ENCODE measurements at regions not wholly inside any gene's neighbourhood (a gene's known extent, or its start where the extent isn't known, plus 50 kb on each side); places are given as distances from the start of the nearest gene placed in this dataset.
A peak's percentile ranks its signal among the peaks of the same experiment; 100 is the strongest.

- Mint-ChIP-seq H3K36me3 (ENCODE audit: low read depth) (no peaks in the 10 kb centered on the region), H3K4me1 (ENCODE audit: low read depth) (no peaks in the 10 kb centered on the region), H3K27ac (no peak overlapping the region), H3K27me3 (ENCODE audit: low read depth) (peaks cover 8% of the 10 kb centered on the region), H3K9me3 (ENCODE audit: insufficient read depth) (no peaks in the 10 kb centered on the region), H3K4me3 (no peak overlapping the region)
- POLR2A ChIA-PET: no interaction called here
- CTCF ChIA-PET: no interaction called here
- ATAC-seq (no peak), DNase-seq (no peak)
Observed at GRCh38 chr16:85363881-85364280, 249.2 kb upstream of the GSE1 start.

DNA sequence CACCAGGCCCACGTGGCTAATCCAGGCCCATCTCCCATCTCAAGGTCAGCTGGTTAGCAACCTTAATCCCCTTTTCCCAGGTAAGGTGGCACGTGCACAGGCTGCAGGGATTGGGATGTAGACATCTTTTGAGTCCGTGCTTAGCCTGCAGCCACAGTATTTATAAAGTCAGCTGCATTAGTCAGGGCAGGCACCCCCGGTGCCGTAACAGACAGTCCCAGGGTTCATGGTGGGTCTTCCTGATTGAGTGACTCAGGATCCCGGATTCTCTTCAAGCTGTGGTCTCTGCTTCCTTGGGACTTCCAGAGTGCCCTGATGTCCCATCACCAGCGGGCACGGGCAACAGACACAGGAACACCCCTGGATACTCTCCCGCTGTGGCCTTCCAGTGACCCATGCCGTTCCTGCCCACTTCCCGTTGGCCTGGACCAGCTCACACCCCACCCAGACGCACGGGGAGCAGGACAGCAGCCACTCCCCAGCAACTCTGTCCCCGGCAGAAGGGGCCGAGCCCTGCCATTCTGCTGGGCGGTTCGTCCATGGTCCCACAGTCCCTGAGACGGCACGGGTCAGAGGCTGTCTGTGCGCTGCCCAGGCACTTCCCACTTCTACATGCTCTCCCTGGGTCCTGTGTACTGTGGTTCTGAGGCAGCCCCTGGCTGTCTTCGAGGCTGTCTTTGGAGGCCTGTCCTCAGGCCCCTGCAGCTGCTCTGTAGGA lies 248.6 kb upstream of the GSE1 start:
- Mint-ChIP-seq H3K36me3 (ENCODE audit: low read depth) (no peaks in the 10 kb centered on the region), H3K4me3 (no peak overlapping the region), H3K4me1 (ENCODE audit: low read depth) (no peaks in the 10 kb centered on the region), H3K27ac (peak overlapping the region; percentile 23), H3K9me3 (ENCODE audit: insufficient read depth) (no peaks in the 10 kb centered on the region), H3K27me3 (ENCODE audit: low read depth) (peaks cover 8% of the 10 kb centered on the region)
- DNase-seq (no peak), ATAC-seq (no peak)
- POLR2A ChIA-PET: no interaction called here
- CTCF ChIA-PET: interaction anchor here (1.6 kb wide), 1 partner anchor 58 kb away, joined by 3 read pairs; no protein-coding TSS in a partner anchor

DNA sequence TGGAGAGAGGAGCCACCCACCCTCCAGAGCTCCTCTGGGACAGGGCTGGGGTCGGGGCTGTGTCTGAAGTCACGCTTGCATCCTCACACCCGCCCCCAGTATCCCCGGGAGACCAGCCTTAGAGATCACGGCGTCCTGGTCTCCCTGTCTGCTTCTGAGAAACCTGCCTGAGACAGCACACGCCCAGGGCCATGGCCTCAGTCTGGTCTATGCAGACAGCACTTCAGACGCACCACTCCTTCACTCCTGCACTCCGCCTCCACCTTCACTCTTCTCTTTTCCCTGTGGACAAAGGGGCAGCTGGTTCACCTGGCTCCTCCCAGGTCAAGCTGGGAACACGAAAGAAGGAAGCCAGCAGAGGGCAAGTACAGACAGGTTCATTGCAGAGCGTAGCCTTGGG lies 248.0 kb upstream of the GSE1 start:
- H3K27ac Mint-ChIP-seq: no peak overlapping the region
- peaks cover 8% of the 10 kb centered on the region for H3K27me3 Mint-ChIP-seq (ENCODE audit: low read depth)
- DNase-seq (no peak), ATAC-seq (no peak)
- no peaks in the 10 kb centered on the region for H3K36me3 Mint-ChIP-seq (ENCODE audit: low read depth)
- CTCF ChIA-PET: interaction anchor here (1.6 kb wide), 1 partner anchor 59 kb away, joined by 3 read pairs; no protein-coding TSS in a partner anchor
- no peak overlapping the region for H3K4me3 Mint-ChIP-seq
- H3K9me3 Mint-ChIP-seq (ENCODE audit: insufficient read depth): no peaks in the 10 kb centered on the region
- POLR2A ChIA-PET: no interaction called here
- H3K4me1 Mint-ChIP-seq (ENCODE audit: low read depth): no peaks in the 10 kb centered on the region

DNA sequence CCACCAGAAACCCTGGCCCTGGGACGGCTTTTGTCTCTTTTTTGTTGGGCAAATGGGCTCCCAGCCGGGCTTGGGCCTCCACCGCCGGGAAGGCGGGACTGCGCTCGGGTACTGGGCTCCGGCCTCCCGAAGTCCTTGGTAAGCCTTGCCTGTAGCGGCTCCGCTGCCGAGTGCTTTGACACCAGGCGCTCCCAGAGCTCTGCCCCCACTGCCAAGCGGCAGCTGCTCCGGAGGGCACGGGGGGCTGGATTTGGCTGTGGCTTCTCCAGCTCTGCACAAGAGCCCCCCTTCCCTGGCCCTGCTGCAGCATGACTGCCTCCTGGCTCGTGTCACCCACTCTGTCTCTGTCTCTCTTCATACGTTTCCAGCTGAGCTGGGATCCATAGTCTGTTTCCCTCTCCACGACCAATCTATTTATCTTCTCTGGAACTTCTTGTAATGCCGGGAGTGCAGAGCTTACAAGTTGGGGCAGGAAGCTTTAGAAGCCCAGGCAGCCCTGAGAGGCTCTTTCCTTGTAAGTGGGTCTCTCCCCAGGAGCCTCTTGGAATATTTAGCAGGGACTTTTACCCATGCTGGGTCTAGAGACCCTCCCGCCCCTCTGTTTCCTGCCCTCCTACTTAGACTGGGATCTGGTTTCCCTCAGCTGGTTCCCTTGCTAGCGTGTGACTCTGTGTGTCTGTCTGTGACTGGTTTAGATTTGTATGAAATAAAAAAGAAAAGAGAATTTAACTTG lies 246.9 kb upstream of the GSE1 start:
- peaks cover 1% of the 10 kb centered on the region for H3K27me3 Mint-ChIP-seq (ENCODE audit: low read depth)
- ATAC-seq (no peak), DNase-seq (no peak)
- ChIA-PET POLR2A (no interaction called here), CTCF (interaction anchor here (1.6 kb wide), 1 partner anchor 60 kb away, joined by 3 read pairs; no protein-coding TSS in a partner anchor)
- no peaks in the 10 kb centered on the region for H3K9me3 Mint-ChIP-seq (ENCODE audit: insufficient read depth)
- H3K27ac Mint-ChIP-seq: no peak overlapping the region
- H3K4me1 Mint-ChIP-seq (ENCODE audit: low read depth): no peaks in the 10 kb centered on the region
- no peaks in the 10 kb centered on the region for H3K36me3 Mint-ChIP-seq (ENCODE audit: low read depth)
- no peak overlapping the region for H3K4me3 Mint-ChIP-seq

GRCh38 chr16:85367485-85367884 lies 245.6 kb upstream of the GSE1 start:
- no peaks in the 10 kb centered on the region for H3K36me3 Mint-ChIP-seq (ENCODE audit: low read depth)
- H3K4me1 Mint-ChIP-seq (ENCODE audit: low read depth): peaks cover 3% of the 10 kb centered on the region
- DNase-seq: no peak
- ChIA-PET POLR2A (no interaction called here), CTCF (interaction anchor here (0.8 to 1.2 kb wide), 2 partner anchors 61 to 249 kb away, joined by 3 read pairs; no protein-coding TSS in a partner anchor)
- ATAC-seq: no peak
- no peak overlapping the region for H3K27ac Mint-ChIP-seq
- no peak overlapping the region for H3K4me3 Mint-ChIP-seq
- no peaks in the 10 kb centered on the region for H3K9me3 Mint-ChIP-seq (ENCODE audit: insufficient read depth)
- no peaks in the 10 kb centered on the region for H3K27me3 Mint-ChIP-seq (ENCODE audit: low read depth)

GRCh38 chr16:85369060-85369459 lies 244.1 kb upstream of the GSE1 start:
- Mint-ChIP-seq H3K27me3 (ENCODE audit: low read depth) (no peaks in the 10 kb centered on the region), H3K9me3 (ENCODE audit: insufficient read depth) (no peaks in the 10 kb centered on the region), H3K36me3 (ENCODE audit: low read depth) (no peaks in the 10 kb centered on the region), H3K27ac (no peak overlapping the region), H3K4me3 (no peak overlapping the region), H3K4me1 (ENCODE audit: low read depth) (peaks cover 17% of the 10 kb centered on the region)
- DNase-seq (no peak), ATAC-seq (no peak)
- POLR2A ChIA-PET: no interaction called here
- CTCF ChIA-PET: interaction anchor here (1.0 to 1.4 kb wide), 2 partner anchors 54 to 247 kb away, joined by 3 to 4 read pairs; no protein-coding TSS in a partner anchor

- Mint-ChIP-seq H3K27me3 (ENCODE audit: low read depth) (no peaks in the 10 kb centered on the region), H3K4me3 (no peak overlapping the region), H3K4me1 (ENCODE audit: low read depth) (peaks cover 17% of the 10 kb centered on the region), H3K36me3 (ENCODE audit: low read depth) (no peaks in the 10 kb centered on the region), H3K27ac (no peak overlapping the region), H3K9me3 (ENCODE audit: insufficient read depth) (no peaks in the 10 kb centered on the region)
- ChIA-PET POLR2A (no interaction called here), CTCF (interaction anchor here (1.0 to 1.4 kb wide), 2 partner anchors 55 to 246 kb away, joined by 3 to 4 read pairs; no protein-coding TSS in a partner anchor)
- DNase-seq: peak; percentile 55
- ATAC-seq: peak; percentile 55
Observed at GRCh38 chr16:85369741-85370528, 243.2 kb upstream of the GSE1 start.

DNA sequence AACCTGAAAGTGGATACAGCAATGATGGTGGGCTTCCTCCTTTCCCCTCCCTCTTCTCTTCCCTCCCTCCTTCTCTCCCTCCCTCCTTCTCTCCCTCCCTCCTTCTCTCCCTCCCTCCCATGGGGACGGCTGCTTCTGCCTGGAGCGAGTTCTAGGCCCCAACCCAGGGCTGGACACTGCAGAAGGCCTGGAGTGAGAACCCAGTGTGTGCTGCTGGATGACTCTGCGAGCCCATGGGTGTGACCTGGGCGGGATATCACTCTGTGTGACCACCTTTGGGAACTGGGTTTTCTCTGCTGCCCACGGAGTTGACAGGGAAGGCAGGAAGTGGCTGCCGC lies 242.6 kb upstream of the GSE1 start:
- no peak overlapping the region for H3K27ac Mint-ChIP-seq
- no peak overlapping the region for H3K4me3 Mint-ChIP-seq
- H3K27me3 Mint-ChIP-seq (ENCODE audit: low read depth): no peaks in the 10 kb centered on the region
- H3K36me3 Mint-ChIP-seq (ENCODE audit: low read depth): no peaks in the 10 kb centered on the region
- CTCF ChIA-PET: interaction anchor here (1.4 kb wide), 1 partner anchor 56 kb away, joined by 3 read pairs; no protein-coding TSS in a partner anchor
- no peak for DNase-seq
- H3K9me3 Mint-ChIP-seq (ENCODE audit: insufficient read depth): no peaks in the 10 kb centered on the region
- H3K4me1 Mint-ChIP-seq (ENCODE audit: low read depth): peaks cover 17% of the 10 kb centered on the region
- POLR2A ChIA-PET: no interaction called here
- ATAC-seq: no peak

DNA sequence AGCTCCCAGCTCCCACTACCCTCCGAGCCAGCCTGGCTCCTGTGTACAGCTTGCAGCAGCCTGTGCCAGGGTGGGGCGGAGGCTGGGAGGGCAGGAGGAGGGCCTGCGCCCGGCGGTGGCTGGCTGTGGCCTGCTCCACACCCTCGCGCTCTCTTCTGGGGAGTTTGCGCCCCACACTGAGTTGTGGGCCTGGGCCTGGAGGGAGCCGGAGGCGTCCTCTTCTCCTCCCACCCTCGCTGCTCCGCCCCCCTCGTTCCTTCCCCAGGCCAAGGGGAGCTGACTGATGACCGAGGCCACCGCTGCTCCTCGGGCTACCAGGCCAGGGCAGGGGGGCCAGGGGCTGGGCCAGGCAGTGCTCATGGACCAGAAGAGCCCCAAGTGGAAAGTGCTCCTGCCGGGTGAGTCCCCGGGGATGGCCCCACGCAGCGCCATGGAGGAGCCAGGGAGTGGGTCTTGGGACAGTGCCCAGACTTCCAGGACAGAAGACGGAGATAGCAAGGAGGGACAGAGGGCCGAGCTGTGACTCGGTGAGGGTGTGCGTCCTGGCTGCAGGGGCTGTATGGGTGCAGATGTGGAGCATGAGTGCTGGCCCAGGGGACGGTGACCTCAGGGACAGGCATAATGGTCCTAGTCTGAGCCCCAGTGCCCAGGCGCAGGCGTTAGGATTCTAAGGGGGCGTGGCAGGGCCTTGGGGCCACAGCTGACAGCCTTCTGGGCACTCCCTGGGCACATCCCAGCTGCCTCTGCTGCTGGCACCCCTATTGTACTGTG lies 242.1 kb upstream of the GSE1 start:
- ChIA-PET POLR2A (no interaction called here), CTCF (interaction anchor here (1.4 kb wide), 1 partner anchor 245 kb away, joined by 6 read pairs; no protein-coding TSS in a partner anchor)
- no peaks in the 10 kb centered on the region for H3K9me3 Mint-ChIP-seq (ENCODE audit: insufficient read depth)
- ATAC-seq (no peak), DNase-seq (no peak)
- no peak overlapping the region for H3K4me3 Mint-ChIP-seq
- H3K36me3 Mint-ChIP-seq (ENCODE audit: low read depth): no peaks in the 10 kb centered on the region
- H3K27me3 Mint-ChIP-seq (ENCODE audit: low read depth): no peaks in the 10 kb centered on the region
- peaks cover 17% of the 10 kb centered on the region for H3K4me1 Mint-ChIP-seq (ENCODE audit: low read depth)
- H3K27ac Mint-ChIP-seq: no peak overlapping the region

- ChIA-PET CTCF (interaction anchor here (1.4 kb wide), 1 partner anchor 245 kb away, joined by 6 read pairs; no protein-coding TSS in a partner anchor), POLR2A (no interaction called here)
- H3K27me3 Mint-ChIP-seq (ENCODE audit: low read depth): no peaks in the 10 kb centered on the region
- ATAC-seq (no peak), DNase-seq (no peak)
- no peak overlapping the region for H3K27ac Mint-ChIP-seq
- no peak overlapping the region for H3K4me3 Mint-ChIP-seq
- no peaks in the 10 kb centered on the region for H3K9me3 Mint-ChIP-seq (ENCODE audit: insufficient read depth)
- peaks cover 17% of the 10 kb centered on the region for H3K4me1 Mint-ChIP-seq (ENCODE audit: low read depth)
- H3K36me3 Mint-ChIP-seq (ENCODE audit: low read depth): no peaks in the 10 kb centered on the region
Observed at GRCh38 chr16:85371948-85372347, 241.2 kb upstream of the GSE1 start.

GRCh38 chr16:85372627-85373372 lies 240.3 kb upstream of the GSE1 start:
- peak overlapping the region; percentile 57 for H3K27ac Mint-ChIP-seq

More at GRCh38 chr16:85372627-85373372, 240.3 kb upstream of the GSE1 start:
- H3K9me3 Mint-ChIP-seq (ENCODE audit: insufficient read depth): no peaks in the 10 kb centered on the region
- no peak overlapping the region for H3K4me3 Mint-ChIP-seq
- H3K27me3 Mint-ChIP-seq (ENCODE audit: low read depth): no peaks in the 10 kb centered on the region
- ChIA-PET CTCF (interaction anchor here (1.0 kb wide), 1 partner anchor 67 kb away, joined by 3 read pairs; no protein-coding TSS in a partner anchor), POLR2A (no interaction called here)
- peak; percentile 70 for ATAC-seq
- no peaks in the 10 kb centered on the region for H3K36me3 Mint-ChIP-seq (ENCODE audit: low read depth)
- DNase-seq: peak; percentile 59
- H3K4me1 Mint-ChIP-seq (ENCODE audit: low read depth): peaks cover 19% of the 10 kb centered on the region
